Naive thymus-derived CD4-positive, alpha-beta T cell (primary cell): ENCODE measurements at regions not wholly inside any gene's neighbourhood (a gene's known extent, or its start where the extent isn't known, plus 50 kb on each side); places are given as distances from the start of the nearest gene placed in this dataset.

Source experiments
- ATAC-seq: fragments of 150-1000 bp; cut with Tn5 transposase; 2 replicates; pipeline ENCODE4 v1.10.0; 2021; ENCODE audit warnings: mild to moderate bottlenecking, moderate library complexity
- CTCF ChIA-PET: fragments of 350-600 bp; sonication (Branson Sonifier 250); formaldehyde crosslinking; loops from one replicate; lab custom pipeline; 2021; ENCODE audit warnings: antibody characterized with exemption; lab: Charles Lee
- POLR2A ChIA-PET: fragments of 350-600 bp; sonication (Branson Sonifier 250); formaldehyde crosslinking; loops from one replicate; lab custom pipeline; 2021; ENCODE audit warnings: antibody characterized with exemption, inconsistent platforms; lab: Charles Lee
- DNase-seq, 9 donors: peaks; one replicate each; pipeline versions ENCODE4 v3.0.0 to v3.0.0-alpha.2; 2020 to 2022; ENCODE audit warnings: mixed read lengths in 1 of 9
- H3K27ac ChIP-seq: one replicate; pipeline ENCODE4 v1.7.0; 2013; ENCODE audit warnings: mild to moderate bottlenecking, low read depth, low read length, moderate library complexity
- H3K27me3 ChIP-seq, 2 donors: one replicate each; pipeline ENCODE4 v1.7.0; 2013; ENCODE audit warnings: low read length in 2 of 2, mild to moderate bottlenecking in 2 of 2, moderate library complexity in 2 of 2; ENCODE audit not compliant: control insufficient read depth in 2 of 2, insufficient read depth in 2 of 2
- H3K36me3 ChIP-seq, 3 experiments: 1 replicate in 2 of 3; 2 replicates in 1 of 3; pipeline ENCODE4 v1.7.0; 2013; ENCODE audit warnings: low read length in 3 of 3, mild to moderate bottlenecking in 3 of 3, moderate library complexity in 1 of 3; ENCODE audit not compliant: insufficient read depth in 3 of 3, control insufficient read depth in 2 of 3
- H3K4me1 ChIP-seq, 2 donors: one replicate each; pipeline ENCODE4 v1.7.0; 2013; ENCODE audit warnings: low read length in 2 of 2, mild to moderate bottlenecking in 2 of 2, moderate library complexity in 1 of 2; ENCODE audit not compliant: control insufficient read depth in 2 of 2, insufficient read depth in 2 of 2
- H3K4me3 ChIP-seq: 2 replicates; pipeline ENCODE4 v1.7.0; 2013; ENCODE audit warnings: mild to moderate bottlenecking, low read length
- H3K9me3 ChIP-seq, 3 experiments: 1 replicate in 2 of 3; 2 replicates in 1 of 3; pipeline ENCODE4 v1.7.0; 2013; ENCODE audit warnings: low read length in 3 of 3; ENCODE audit not compliant: control insufficient read depth in 2 of 3
- H3K27ac Mint-ChIP-seq, 9 donors: one replicate each; pipeline ENCODE4 v1.8.0; 2020 to 2022; ENCODE audit warnings: mixed read lengths in 9 of 9, mild to moderate bottlenecking in 8 of 9, moderate library complexity in 5 of 9, inconsistent platforms in 2 of 9
- H3K27me3 Mint-ChIP-seq, 5 donors: one replicate each; pipeline ENCODE4 v1.8.0; 2021 to 2022; ENCODE audit warnings: mixed read lengths in 5 of 5, mild to moderate bottlenecking in 1 of 5
- H3K36me3 Mint-ChIP-seq, 5 donors: one replicate each; pipeline ENCODE4 v1.8.0; 2020 to 2022; ENCODE audit warnings: mixed read lengths in 5 of 5, mild to moderate bottlenecking in 3 of 5, inconsistent platforms in 1 of 5
- H3K4me1 Mint-ChIP-seq, 7 donors: one replicate each; pipeline ENCODE4 v1.8.0; 2020 to 2022; ENCODE audit warnings: mixed read lengths in 7 of 7, mild to moderate bottlenecking in 3 of 7, inconsistent platforms in 1 of 7
- H3K4me3 Mint-ChIP-seq, 10 donors: one replicate each; pipeline ENCODE4 v1.8.0; 2020 to 2022; ENCODE audit warnings: mild to moderate bottlenecking in 10 of 10, mixed read lengths in 10 of 10, moderate library complexity in 6 of 10, inconsistent platforms in 2 of 10
- H3K9me3 Mint-ChIP-seq, 11 donors: one replicate each; pipeline ENCODE4 v1.8.0; 2020 to 2022; ENCODE audit warnings: mixed read lengths in 11 of 11, mild to moderate bottlenecking in 4 of 11, inconsistent platforms in 1 of 11, moderate library complexity in 1 of 11
- intact Hi-C, 2 donors: fragments of 100-400 bp; cut with micrococcal nuclease; formaldehyde crosslinking; loops; one replicate each; pipeline ENCODE4 v1.15.1; 2023

DNA sequence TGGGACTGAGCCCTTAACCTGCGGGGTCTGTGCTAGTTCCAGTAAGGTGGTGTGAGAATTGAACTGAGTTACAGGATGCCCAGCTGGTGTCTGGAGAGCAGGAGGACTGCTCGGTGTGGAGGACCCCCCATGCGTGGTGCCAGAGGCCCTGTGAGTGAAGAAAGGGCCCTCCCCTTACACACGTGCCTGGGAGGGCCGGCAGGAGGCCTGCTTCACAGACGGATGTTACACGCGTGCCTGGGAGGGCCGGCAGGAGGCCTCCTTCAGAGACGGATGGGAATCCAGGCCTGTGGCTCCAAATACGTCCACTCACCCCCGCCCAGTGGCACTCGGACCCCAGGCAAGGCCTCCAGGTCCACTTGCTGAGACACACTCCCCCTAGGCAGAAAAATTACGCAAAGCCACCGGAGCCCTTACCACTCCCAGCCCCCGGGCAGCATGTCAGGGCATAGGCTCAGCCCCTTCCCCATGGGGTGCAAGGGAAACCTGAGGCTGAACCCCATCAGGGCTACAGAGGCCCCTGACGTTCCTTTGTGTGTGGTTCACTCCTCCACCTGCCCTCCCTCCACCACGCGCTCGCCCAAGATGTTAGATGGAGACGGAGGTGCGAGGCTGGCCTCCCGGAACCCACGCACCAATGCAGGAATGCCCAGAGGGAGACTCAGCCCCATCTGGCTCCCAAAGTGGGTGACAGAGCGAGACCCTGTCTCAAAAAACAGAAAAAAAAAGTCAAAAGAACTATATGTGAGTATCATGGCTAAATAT, 227.8 kb downstream of the BRD1 start:
- ChIA-PET POLR2A (no interaction called here), CTCF (no interaction called here)
- Mint-ChIP-seq H3K9me3 (peaks cover 0 to 17% (median 11%) of the 10 kb centered on the region in 11 donors), H3K4me3 (no peak overlapping the region), H3K36me3 (peaks cover 9 to 21% (median 19%) of the 10 kb centered on the region in 5 donors), H3K27me3 (no peaks in the 10 kb centered on the region), H3K4me1 (peaks cover 2 to 15% (median 9%) of the 10 kb centered on the region in 7 donors), H3K27ac (peak overlapping the region in 1 of 9 donors; percentile 54)
- Histone ChIP-seq H3K4me1 (peaks cover 0 to 5% of the 10 kb centered on the region in 2 donors), H3K36me3 (peaks cover 0 to 31% (median 0%) of the 10 kb centered on the region in 3 experiments), H3K27ac (no peak overlapping the region), H3K4me3 (no peak overlapping the region), H3K27me3 (no peaks in the 10 kb centered on the region), H3K9me3 (peaks cover 0 to 4% (median under 1%) of the 10 kb centered on the region in 3 experiments)
- intact Hi-C loops = no loop called here
- ATAC-seq = no peak
- DNase-seq = no peak

DNA sequence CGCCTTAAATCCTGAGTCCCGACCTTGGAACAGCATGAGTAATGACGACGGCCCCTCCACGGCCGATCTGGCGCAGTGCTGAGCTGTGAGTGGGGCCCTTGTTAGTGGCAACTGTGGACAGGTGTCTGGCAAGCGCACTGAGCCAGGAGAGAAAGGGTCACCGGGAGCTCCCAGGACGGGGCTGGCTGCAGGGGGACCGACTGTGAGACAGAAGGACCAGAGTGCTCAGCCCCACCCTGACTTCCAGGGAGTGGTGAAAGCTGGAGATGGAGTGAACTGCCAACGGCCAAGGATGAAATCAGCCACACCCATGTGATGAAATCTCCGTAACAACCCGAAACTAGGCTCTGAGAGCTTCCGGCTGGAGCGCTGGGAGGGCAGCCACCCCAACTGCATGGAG, 228.6 kb downstream of the BRD1 start:
- H3K27ac ChIP-seq = no peak overlapping the region
- no peaks in the 10 kb centered on the region for H3K27me3 ChIP-seq
- DNase-seq (no peak), ATAC-seq (no peak)
- no peak overlapping the region for H3K27ac Mint-ChIP-seq
- peaks cover 0 to 5% of the 10 kb centered on the region in 2 donors for H3K4me1 ChIP-seq
- intact Hi-C loops = no loop called here
- peaks cover 0 to 9% (median 3%) of the 10 kb centered on the region in 11 donors for H3K9me3 Mint-ChIP-seq
- H3K36me3 Mint-ChIP-seq = peaks cover 4 to 13% (median 12%) of the 10 kb centered on the region in 5 donors
- H3K4me1 Mint-ChIP-seq = peaks cover 2 to 15% (median 9%) of the 10 kb centered on the region in 7 donors
- ChIA-PET CTCF (no interaction called here), POLR2A (no interaction called here)
- no peak overlapping the region for H3K4me3 ChIP-seq
- H3K27me3 Mint-ChIP-seq = no peaks in the 10 kb centered on the region
- H3K9me3 ChIP-seq = no peaks in the 10 kb centered on the region
- H3K36me3 ChIP-seq = peaks cover 0 to 31% (median 0%) of the 10 kb centered on the region in 3 experiments
- no peak overlapping the region for H3K4me3 Mint-ChIP-seq

DNA sequence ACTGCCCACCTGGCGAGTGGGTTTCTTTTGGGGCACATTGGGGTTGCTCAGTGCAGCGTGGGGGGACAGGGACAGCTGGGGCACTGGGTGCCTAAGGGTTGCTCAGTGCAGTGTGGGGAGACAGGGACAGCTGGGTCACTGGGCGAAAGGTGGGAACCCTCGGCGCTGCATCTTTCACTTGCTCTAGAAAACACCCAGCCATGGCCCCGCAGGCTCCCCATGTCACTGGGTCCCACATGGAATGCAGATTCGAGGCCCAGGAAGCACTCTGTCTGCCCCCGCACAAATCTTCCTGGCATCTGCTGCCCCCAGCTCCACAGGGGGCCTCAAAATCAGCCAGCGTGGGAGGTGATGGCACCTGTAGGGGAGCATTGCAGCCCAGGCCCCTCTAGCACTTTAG, 229.3 kb downstream of the BRD1 start:
- Mint-ChIP-seq H3K4me1 (peaks cover 2 to 15% (median 11%) of the 10 kb centered on the region in 7 donors), H3K27me3 (no peaks in the 10 kb centered on the region), H3K9me3 (peaks cover 0 to 3% (median 0%) of the 10 kb centered on the region in 11 donors), H3K36me3 (peaks cover under 1 to 6% (median 5%) of the 10 kb centered on the region in 5 donors), H3K4me3 (no peak overlapping the region), H3K27ac (no peak overlapping the region)
- POLR2A ChIA-PET = no interaction called here
- Histone ChIP-seq H3K36me3 (peaks cover 0 to 27% (median 0%) of the 10 kb centered on the region in 3 experiments), H3K4me1 (peaks cover 0 to 5% of the 10 kb centered on the region in 2 donors), H3K27ac (no peak overlapping the region), H3K27me3 (no peaks in the 10 kb centered on the region), H3K4me3 (no peak overlapping the region), H3K9me3 (no peaks in the 10 kb centered on the region)
- CTCF ChIA-PET = no interaction called here
- intact Hi-C loops = no loop called here
- ATAC-seq (no peak), DNase-seq (no peak)

- ChIA-PET POLR2A (no interaction called here), CTCF (no interaction called here)
- Mint-ChIP-seq H3K27me3 (no peaks in the 10 kb centered on the region), H3K4me1 (peaks cover 2 to 15% (median 11%) of the 10 kb centered on the region in 7 donors), H3K9me3 (no peaks in the 10 kb centered on the region), H3K27ac (no peak overlapping the region), H3K36me3 (peaks cover 0 to 1% (median 0%) of the 10 kb centered on the region in 5 donors), H3K4me3 (no peak overlapping the region)
- no peak for DNase-seq
- Histone ChIP-seq H3K9me3 (no peaks in the 10 kb centered on the region), H3K4me3 (no peak overlapping the region), H3K27ac (no peak overlapping the region), H3K4me1 (peaks cover 0 to 5% of the 10 kb centered on the region in 2 donors), H3K36me3 (peaks cover 0 to 23% (median 0%) of the 10 kb centered on the region in 3 experiments), H3K27me3 (no peaks in the 10 kb centered on the region)
- no peak for ATAC-seq
- intact Hi-C loops = no loop called here
Measured at GRCh38 chr22:49597428-49598039, 230.1 kb downstream of the BRD1 start.

- no peak overlapping the region for H3K4me3 Mint-ChIP-seq
- no peaks in the 10 kb centered on the region for H3K27me3 Mint-ChIP-seq
- CTCF ChIA-PET = no interaction called here
- no peaks in the 10 kb centered on the region for H3K9me3 ChIP-seq
- DNase-seq (no peak), ATAC-seq (no peak)
- no peak overlapping the region for H3K4me3 ChIP-seq
- peaks cover 0 to 1% (median 0%) of the 10 kb centered on the region in 5 donors for H3K36me3 Mint-ChIP-seq
- POLR2A ChIA-PET = no interaction called here
- no peak overlapping the region for H3K27ac ChIP-seq
- intact Hi-C loops = no loop called here
- H3K9me3 Mint-ChIP-seq = no peaks in the 10 kb centered on the region
- H3K36me3 ChIP-seq = peaks cover 0 to 23% (median 0%) of the 10 kb centered on the region in 3 experiments
- H3K27me3 ChIP-seq = no peaks in the 10 kb centered on the region
- peaks cover 0 to 15% (median 4%) of the 10 kb centered on the region in 7 donors for H3K4me1 Mint-ChIP-seq
- H3K27ac Mint-ChIP-seq = no peak overlapping the region
- no peaks in the 10 kb centered on the region for H3K4me1 ChIP-seq
Measured at GRCh38 chr22:49595465-49596078, 232.1 kb downstream of the BRD1 start.

DNA sequence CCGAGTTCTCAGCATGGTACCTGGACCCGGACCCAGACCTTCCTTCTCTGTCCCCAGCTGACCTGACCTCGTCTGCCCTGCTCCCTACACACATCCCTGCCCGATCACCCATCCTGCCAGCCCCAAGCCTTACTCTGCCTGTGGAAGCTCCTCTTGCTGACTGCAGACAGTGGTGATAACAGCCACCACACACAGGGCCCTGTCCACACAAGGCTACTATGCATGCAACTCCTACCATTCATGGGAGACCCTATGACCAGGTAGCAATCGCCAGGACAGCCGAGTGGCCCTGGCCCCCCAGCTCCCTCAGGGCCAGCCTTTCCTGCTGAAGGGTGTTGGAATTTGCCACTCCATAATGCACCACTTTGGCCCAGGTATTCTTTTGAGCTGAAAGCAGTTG, 233.6 kb downstream of the BRD1 start:
- DNase-seq (no peak), ATAC-seq (no peak)
- H3K27me3 ChIP-seq = no peaks in the 10 kb centered on the region
- Mint-ChIP-seq H3K27me3 (no peaks in the 10 kb centered on the region), H3K9me3 (no peaks in the 10 kb centered on the region), H3K4me3 (no peak overlapping the region), H3K4me1 (peaks cover 0 to 10% (median 1%) of the 10 kb centered on the region in 7 donors), H3K27ac (no peak overlapping the region), H3K36me3 (peaks cover 0 to 5% (median 0%) of the 10 kb centered on the region in 5 donors)
- H3K27ac ChIP-seq = no peak overlapping the region
- ChIA-PET POLR2A (no interaction called here), CTCF (no interaction called here)
- H3K4me3 ChIP-seq = no peak overlapping the region
- H3K36me3 ChIP-seq = peaks cover 0 to 22% (median 0%) of the 10 kb centered on the region in 3 experiments
- intact Hi-C loops = no loop called here
- no peaks in the 10 kb centered on the region for H3K9me3 ChIP-seq
- H3K4me1 ChIP-seq = no peaks in the 10 kb centered on the region
